ENCODE measurements at regions not wholly inside any gene's neighbourhood (a gene's known extent, or its start where the extent isn't known, plus 50 kb on each side); places are given as distances from the start of the nearest gene placed in this dataset.
A peak's percentile ranks its signal among the peaks of the same experiment; 100 is the strongest.

DNA sequence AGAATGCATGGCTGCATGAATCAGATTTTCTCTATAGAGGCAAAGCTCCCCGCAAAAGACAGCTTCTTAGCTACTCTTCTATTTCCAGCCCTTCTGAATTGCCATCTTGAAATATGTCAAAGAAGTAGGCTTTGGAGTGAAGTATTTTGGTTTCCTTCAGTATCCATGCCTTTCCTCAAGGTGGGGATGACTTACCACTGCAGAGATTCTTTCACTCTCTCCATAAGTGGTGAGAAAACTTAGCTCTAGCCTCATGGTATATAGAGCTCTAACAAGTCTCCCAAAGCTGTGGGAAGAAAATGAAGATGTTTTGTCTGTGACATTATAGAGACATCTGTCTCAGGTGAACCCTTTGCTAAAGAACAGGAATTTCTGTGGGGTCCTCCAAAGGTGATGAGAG lies 89.6 kb upstream of the ITGB1 start:
- Histone ChIP-seq H4K5ac (ENCODE audit: low read depth, low read length) (no peak overlapping the region), H3K56ac (ENCODE audit: extremely low read depth, insufficient read depth, low read length) (no peak overlapping the region), H3K4ac (ENCODE audit: low read depth, low read length) (no peak overlapping the region), H3K9me1 (ENCODE audit: insufficient read depth, low read length) (no peaks in the 10 kb centered on the region), H2BK120ac (ENCODE audit: low read depth, low read length) (no peak overlapping the region), H4K20me1 (ENCODE audit: insufficient read depth, low read length) (no peaks in the 10 kb centered on the region), H2BK15ac (ENCODE audit: low read depth, low read length) (no peak overlapping the region), H4K91ac (ENCODE audit: insufficient read depth, low read depth, low read length) (no peak overlapping the region), H3K23ac (ENCODE audit: low read depth, low read length) (no peak overlapping the region), H3K9ac (ENCODE audit: low read depth, low read length) (no peak overlapping the region), H3K18ac (ENCODE audit: low read depth, low read length) (no peak overlapping the region), H3K4me1 (ENCODE audit: control insufficient read depth, insufficient read depth, low read length) (peaks cover 2% of the 10 kb centered on the region; the same call in 1 of the 2 replicates), H3K27ac (ENCODE audit: insufficient read depth, low read length) (no peak overlapping the region), H3K4me2 (ENCODE audit: low read depth, low read length) (no peak overlapping the region), H3K9me3 (ENCODE audit: control insufficient read depth, insufficient read depth, low read length) (no peaks in the 10 kb centered on the region), H3K27me3 (ENCODE audit: control insufficient read depth, insufficient read depth, low read length) (no peaks in the 10 kb centered on the region), H2BK20ac (ENCODE audit: low read depth, low read length) (no peak overlapping the region), H2AFZ (replicated peaks; ENCODE audit: low read length, poor library complexity) (no peak overlapping the region), H3K36me3 (ENCODE audit: control insufficient read depth, insufficient read depth, low read length) (no peaks in the 10 kb centered on the region), H3K14ac (replicated peaks; ENCODE audit: low read depth, low read length) (no peak overlapping the region), H2AK9ac (replicated peaks; ENCODE audit: low read depth, low read length, poor library complexity) (no peak overlapping the region), H2BK5ac (ENCODE audit: low read depth, low read length, poor library complexity, severe bottlenecking) (no peak overlapping the region), H4K8ac (ENCODE audit: low read depth in 2 of 2, low read length in 2 of 2) (no peak overlapping the region), H3K79me1 (ENCODE audit: low read depth in 1 of 2, low read length in 2 of 2) (no peaks in the 10 kb centered on the region), H2AK5ac (ENCODE audit: low read depth, low read length) (no peak overlapping the region), H3K4me3 (ENCODE audit: insufficient read depth, low read depth, low read length) (no peak overlapping the region)
- ATAC-seq (ENCODE audit: low read depth) (no peak), DNase-seq (peak; percentile 28)
- dilution Hi-C loops (cut with HindIII; ENCODE audit: low sequenced_read_pairs, unreplicated experiment), result no loop called here
- ChIA-PET CTCF (interaction anchor here (0.6 kb wide), 1 partner anchor 26 kb away, joined by 6 read pairs; no protein-coding TSS in a partner anchor), POLR2A (ENCODE audit: unreplicated experiment) (no interaction called here)
- no CpG with 5 or more reads among the region's 1 CpG for whole genome bisulfite sequencing, 2 experiments (ENCODE audit: extremely low coverage in 2 of 2, insufficient read length in 1 of 2)
- BruUV-seq (replicated peaks), result no TSS peak
- TF ChIP-seq MAFK (IDR thresholded peaks at IDR 0.05; ENCODE audit: low read depth, low read length) (no peak), CTCF (conservative IDR thresholded peaks at IDR 0.05; ENCODE audit: low read depth, low read length) (0 out of 2 replicates have a peak, but pooled peaks have one; percentile 28), RAD21 (IDR thresholded peaks at IDR 0.05; ENCODE audit: low read length) (peak; percentile 24; the same call in 1 of the 2 replicates), MXI1 (IDR thresholded peaks at IDR 0.05; ENCODE audit: borderline replicate concordance, low read depth, low read length) (no peak)
- intact Hi-C loops (cut with micrococcal nuclease), result no loop called here
- in situ Hi-C loops (cut with MboI; ENCODE audit: low sequenced_read_pairs), result no loop called here
